B cell (primary cell): ENCODE measurements at regions not wholly inside any gene's neighbourhood (a gene's known extent, or its start where the extent isn't known, plus 50 kb on each side); places are given as distances from the start of the nearest gene placed in this dataset.

Experiments used
- CTCF ChIP-seq: fragments of 200-600 bp; IDR thresholded peaks from one replicate; pipeline ENCODE4 v1.8.0; 2022; ENCODE audit warnings: antibody characterized with exemption, mild to moderate bottlenecking
- EZH2 ChIP-seq: IDR thresholded peaks from 2 replicates; pipeline ENCODE4 v1.6.1; 2012; ENCODE audit warnings: borderline replicate concordance, low read depth, mild to moderate bottlenecking, moderate library complexity, low read length; ENCODE audit not compliant: insufficient read depth, poor library complexity, severe bottlenecking

GRCh38 chr9:89658401-89658800 is 53.6 kb downstream of the GADD45G start:
- TF ChIP-seq CTCF (no peak), EZH2 (no peak)
